WTC11 (cell line): ENCODE measurements at regions not wholly inside any gene's neighbourhood (a gene's known extent, or its start where the extent isn't known, plus 50 kb on each side); places are given as distances from the start of the nearest gene placed in this dataset.

ENCODE experiments used
- CTCF ChIP-seq: fragments of 200-600 bp; IDR thresholded peaks from 2 replicates; pipeline ENCODE4 v1.8.0; 2022; ENCODE audit warnings: antibody characterized with exemption
- ETV6 ChIP-seq: sonication (generic); formaldehyde crosslinking; IDR thresholded peaks from 2 replicates; pipeline ENCODE4 v1.8.1; 2022; ENCODE audit warnings: mild to moderate bottlenecking, missing genetic modification reagents
- FOXK1 ChIP-seq: sonication (generic); formaldehyde crosslinking; IDR thresholded peaks from 2 replicates; pipeline ENCODE4 v1.8.0; 2022; ENCODE audit warnings: mild to moderate bottlenecking, moderate library complexity, missing genetic modification reagents

- TF ChIP-seq CTCF (no peak), FOXK1 (CRISPR knock-in tag) (no peak), ETV6 (no peak)
Observed at GRCh38 chr10:47169581-47169980, 130.4 kb upstream of the GDF10 start.
